ENCODE measurements at regions not wholly inside any gene's neighbourhood (a gene's known extent, or its start where the extent isn't known, plus 50 kb on each side); places are given as distances from the start of the nearest gene placed in this dataset.
"Not testable (repeated sequence)": the region's sequence is repeated elsewhere in the genome, so short reads cannot be mapped to it uniquely, and the experiment has no call there.

GRCh38 chr10:47675577-47675976 is 87.8 kb downstream of the SYT15B start:
- H3K36me3 Mint-ChIP-seq; H3K27me3 Mint-ChIP-seq (ENCODE audit: low read depth); DNase-seq (ENCODE audit: low spot score); H3K4me3 Mint-ChIP-seq; ATAC-seq; CTCF ChIA-PET; POLR2A ChIA-PET; H3K9me3 Mint-ChIP-seq; H3K4me1 Mint-ChIP-seq; H3K27ac Mint-ChIP-seq: not testable (repeated sequence)

- POLR2A ChIA-PET; H3K27ac Mint-ChIP-seq; H3K27me3 Mint-ChIP-seq (ENCODE audit: low read depth); ATAC-seq; DNase-seq (ENCODE audit: low spot score); H3K9me3 Mint-ChIP-seq; H3K36me3 Mint-ChIP-seq; H3K4me3 Mint-ChIP-seq; CTCF ChIA-PET; H3K4me1 Mint-ChIP-seq: not testable (repeated sequence)
Observed at GRCh38 chr10:47673128-47673527, 90.3 kb downstream of the SYT15B start.

GRCh38 chr10:47670857-47671256 is 92.5 kb downstream of the SYT15B start:
- H3K27me3 Mint-ChIP-seq (ENCODE audit: low read depth); H3K4me1 Mint-ChIP-seq; DNase-seq (ENCODE audit: low spot score); H3K36me3 Mint-ChIP-seq; H3K27ac Mint-ChIP-seq; H3K9me3 Mint-ChIP-seq; POLR2A ChIA-PET; CTCF ChIA-PET; H3K4me3 Mint-ChIP-seq; ATAC-seq: not testable (repeated sequence)

- POLR2A ChIA-PET; H3K27me3 Mint-ChIP-seq (ENCODE audit: low read depth); DNase-seq (ENCODE audit: low spot score); H3K36me3 Mint-ChIP-seq; H3K4me1 Mint-ChIP-seq; H3K9me3 Mint-ChIP-seq; CTCF ChIA-PET; H3K27ac Mint-ChIP-seq; ATAC-seq; H3K4me3 Mint-ChIP-seq: not testable (repeated sequence)
Observed at GRCh38 chr10:47661955-47662577, 101.3 kb downstream of the SYT15B start.

GRCh38 chr10:47656732-47657131 is 106.7 kb downstream of the SYT15B start:
- ATAC-seq; H3K27ac Mint-ChIP-seq; H3K27me3 Mint-ChIP-seq (ENCODE audit: low read depth); H3K4me3 Mint-ChIP-seq; CTCF ChIA-PET; DNase-seq (ENCODE audit: low spot score); POLR2A ChIA-PET; H3K9me3 Mint-ChIP-seq; H3K36me3 Mint-ChIP-seq; H3K4me1 Mint-ChIP-seq: not testable (repeated sequence)

GRCh38 chr10:47654161-47654560 is 109.2 kb downstream of the SYT15B start:
- H3K9me3 Mint-ChIP-seq; CTCF ChIA-PET; DNase-seq (ENCODE audit: low spot score); H3K27ac Mint-ChIP-seq; ATAC-seq; H3K27me3 Mint-ChIP-seq (ENCODE audit: low read depth); H3K4me1 Mint-ChIP-seq; H3K36me3 Mint-ChIP-seq; H3K4me3 Mint-ChIP-seq; POLR2A ChIA-PET: not testable (repeated sequence)

GRCh38 chr10:47648594-47648993 is 114.8 kb downstream of the SYT15B start:
- H3K4me1 Mint-ChIP-seq; H3K36me3 Mint-ChIP-seq; ATAC-seq; POLR2A ChIA-PET; CTCF ChIA-PET; H3K4me3 Mint-ChIP-seq; H3K27ac Mint-ChIP-seq; DNase-seq (ENCODE audit: low spot score); H3K27me3 Mint-ChIP-seq (ENCODE audit: low read depth); H3K9me3 Mint-ChIP-seq: not testable (repeated sequence)

- H3K27me3 Mint-ChIP-seq (ENCODE audit: low read depth); ATAC-seq; H3K36me3 Mint-ChIP-seq; H3K4me1 Mint-ChIP-seq; CTCF ChIA-PET; H3K27ac Mint-ChIP-seq; H3K9me3 Mint-ChIP-seq; H3K4me3 Mint-ChIP-seq; DNase-seq (ENCODE audit: low spot score); POLR2A ChIA-PET: not testable (repeated sequence)
Observed at GRCh38 chr10:47647523-47648101, 115.8 kb downstream of the SYT15B start.

GRCh38 chr10:47646686-47647273 is 116.6 kb downstream of the SYT15B start:
- H3K4me1 Mint-ChIP-seq; H3K27ac Mint-ChIP-seq; H3K9me3 Mint-ChIP-seq; CTCF ChIA-PET; H3K36me3 Mint-ChIP-seq; H3K27me3 Mint-ChIP-seq (ENCODE audit: low read depth); H3K4me3 Mint-ChIP-seq; POLR2A ChIA-PET; ATAC-seq; DNase-seq (ENCODE audit: low spot score): not testable (repeated sequence)
- TF ChIP-seq CTCF (IDR thresholded peaks at IDR 0.05), result peak; percentile 25; the same call in 1 of the 2 replicates

- POLR2A ChIA-PET; CTCF ChIA-PET; H3K4me1 Mint-ChIP-seq; DNase-seq (ENCODE audit: low spot score); ATAC-seq; H3K27me3 Mint-ChIP-seq (ENCODE audit: low read depth); H3K9me3 Mint-ChIP-seq; H3K27ac Mint-ChIP-seq; H3K4me3 Mint-ChIP-seq; H3K36me3 Mint-ChIP-seq: not testable (repeated sequence)
Observed at GRCh38 chr10:47626975-47627374, 103.5 kb upstream of the AGAP9 start.

- DNase-seq (ENCODE audit: low spot score); H3K27ac Mint-ChIP-seq; H3K4me3 Mint-ChIP-seq; POLR2A ChIA-PET; CTCF ChIA-PET; H3K4me1 Mint-ChIP-seq; H3K36me3 Mint-ChIP-seq; H3K27me3 Mint-ChIP-seq (ENCODE audit: low read depth); H3K9me3 Mint-ChIP-seq; ATAC-seq: not testable (repeated sequence)
Observed at GRCh38 chr10:47622719-47623118, 99.3 kb upstream of the AGAP9 start.
